Loucy (cell line): ENCODE measurements at regions not wholly inside any gene's neighbourhood (a gene's known extent, or its start where the extent isn't known, plus 50 kb on each side); places are given as distances from the start of the nearest gene placed in this dataset.

ENCODE experiments used
- H2AFZ ChIP-seq: fragments of 200-600 bp; sonication (generic); 2 replicates; pipeline ENCODE4 v1.6.0; 2016; ENCODE audit warnings: antibody characterized with exemption, mild to moderate bottlenecking, low read length, moderate library complexity
- H3F3A ChIP-seq: fragments of 200-600 bp; 2 replicates; pipeline ENCODE4 v1.6.0; 2016; ENCODE audit warnings: antibody characterized with exemption, low read depth, mild to moderate bottlenecking
- H3K27me3 ChIP-seq: fragments of 200-600 bp; sonication (generic); 2 replicates; pipeline ENCODE4 v1.6.1; 2014; ENCODE audit warnings: low read length, mild to moderate bottlenecking; ENCODE audit not compliant: insufficient read depth, poor library complexity, severe bottlenecking
- H3K36me3 ChIP-seq: fragments of 200-600 bp; sonication (generic); 2 replicates; pipeline ENCODE4 v1.6.1; 2016; ENCODE audit warnings: low read length; ENCODE audit not compliant: insufficient read depth
- H3K4me1 ChIP-seq: fragments of 200-600 bp; sonication (generic); 2 replicates; pipeline ENCODE4 v1.5.1; 2014; ENCODE audit warnings: low read length, mild to moderate bottlenecking; ENCODE audit not compliant: insufficient read depth, poor library complexity, severe bottlenecking
- H3K4me2 ChIP-seq: fragments of 200-600 bp; sonication (generic); 2 replicates; pipeline ENCODE4 v1.6.0; 2014; ENCODE audit warnings: antibody characterized with exemption, low read length, low read depth, mild to moderate bottlenecking; ENCODE audit not compliant: poor library complexity, severe bottlenecking
- H3K4me3 ChIP-seq: fragments of 200-600 bp; sonication (generic); 2 replicates; pipeline ENCODE4 v1.5.1; 2014; ENCODE audit warnings: low read length, mild to moderate bottlenecking, mixed read lengths; ENCODE audit not compliant: poor library complexity, severe bottlenecking
- H3K79me2 ChIP-seq: fragments of 200-600 bp; sonication (generic); 2 replicates; pipeline ENCODE4 v1.6.1; 2014; ENCODE audit warnings: low read length; ENCODE audit not compliant: insufficient read depth
- H3K9ac ChIP-seq: fragments of 200-600 bp; sonication (generic); 2 replicates; pipeline ENCODE4 v1.6.0; 2014; ENCODE audit warnings: mild to moderate bottlenecking, low read depth, low read length, moderate library complexity; ENCODE audit not compliant: poor library complexity, severe bottlenecking
- H3K9me2 ChIP-seq: fragments of 200-600 bp; sonication (generic); replicated peaks from 2 replicates; pipeline ENCODE4 v1.6.1; 2016; ENCODE audit warnings: low read depth, low read length, mixed read lengths
- H3K9me3 ChIP-seq: fragments of 200-600 bp; sonication (generic); 2 replicates; pipeline ENCODE4 v1.6.1; 2014; ENCODE audit warnings: mild to moderate bottlenecking, antibody characterized with exemption, low read length, low read depth; ENCODE audit not compliant: insufficient read depth
- H4K20me1 ChIP-seq: fragments of 200-600 bp; sonication (generic); 2 replicates; pipeline ENCODE4 v1.6.0; 2014; ENCODE audit warnings: antibody characterized with exemption, low read length, mild to moderate bottlenecking; ENCODE audit not compliant: insufficient read depth, poor library complexity, severe bottlenecking
- CTCF ChIP-seq: fragments of 200-600 bp; sonication (generic); conservative IDR thresholded peaks from 2 replicates; pipeline ENCODE4 v1.5.1; 2014; ENCODE audit warnings: mild to moderate bottlenecking, antibody characterized with exemption, low read length
- EZH2phosphoT487 ChIP-seq: fragments of 200-600 bp; IDR thresholded peaks from 2 replicates; pipeline ENCODE4 v1.6.1; 2018; ENCODE audit warnings: antibody characterized with exemption, mild to moderate bottlenecking, moderate library complexity, borderline replicate concordance

DNA sequence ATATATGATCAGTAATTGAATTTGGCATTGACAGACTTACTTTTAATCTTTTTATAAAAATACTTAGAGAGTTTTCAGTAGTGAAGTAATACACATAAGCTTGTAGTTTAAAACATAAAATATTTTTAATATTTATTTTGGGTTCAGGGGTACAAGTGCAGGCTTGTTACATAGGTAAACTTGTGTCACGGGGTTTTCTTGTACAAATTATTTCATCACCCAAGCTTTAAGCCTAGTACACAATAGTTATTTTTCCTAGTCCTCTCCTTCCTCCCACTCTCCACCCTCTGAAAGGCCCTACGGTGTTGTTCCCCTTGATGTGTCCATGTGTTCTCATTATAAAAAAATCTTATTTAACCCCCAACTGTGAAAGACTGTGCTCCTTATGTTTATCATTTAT is 1397.8 kb upstream of the RAG2 start:
- TF ChIP-seq EZH2phosphoT487 (no peak), CTCF (no peak)

DNA sequence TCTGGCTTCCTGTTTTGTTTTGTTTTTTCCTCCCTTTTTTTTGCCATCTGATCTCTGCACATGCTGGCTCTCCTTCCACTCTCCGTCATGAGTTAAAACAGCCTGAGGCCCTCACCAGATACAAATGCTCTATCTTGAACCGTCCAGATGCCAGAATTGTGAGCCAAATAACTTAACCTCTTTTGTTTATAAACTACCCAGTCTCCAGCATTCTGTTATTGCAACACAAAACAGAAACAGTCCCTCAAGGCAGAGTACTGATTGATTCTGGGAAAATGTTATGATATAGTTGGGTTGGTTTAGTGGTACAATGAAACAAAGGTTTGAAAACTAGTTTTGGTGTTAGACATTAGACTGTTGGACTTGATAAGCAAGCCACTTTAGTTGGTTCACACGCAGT is 1390.0 kb upstream of the RAG2 start:
- H3K4me3 ChIP-seq = no peak overlapping the region
- no peaks in the 10 kb centered on the region for H3K4me1 ChIP-seq
- H3K79me2 ChIP-seq = no peaks in the 10 kb centered on the region
- no peaks in the 10 kb centered on the region for H3K9me2 ChIP-seq
- no peak overlapping the region for H3K9ac ChIP-seq
- no peak overlapping the region for H3K4me2 ChIP-seq
- no peaks in the 10 kb centered on the region for H4K20me1 ChIP-seq
- H3F3A ChIP-seq = no peaks in the 10 kb centered on the region
- no peak overlapping the region for H2AFZ ChIP-seq
- H3K9me3 ChIP-seq = no peaks in the 10 kb centered on the region
- no peaks in the 10 kb centered on the region for H3K27me3 ChIP-seq
- no peak for TF ChIP-seq CTCF
- TF ChIP-seq EZH2phosphoT487 = no peak
- H3K36me3 ChIP-seq = no peaks in the 10 kb centered on the region

More for the DNA sequence above, 1397.8 kb upstream of the RAG2 start:
- no peaks in the 10 kb centered on the region for H3K36me3 ChIP-seq
- no peak overlapping the region for H3K4me2 ChIP-seq
- no peaks in the 10 kb centered on the region for H3K9me3 ChIP-seq
- no peaks in the 10 kb centered on the region for H3K4me1 ChIP-seq
- H3K79me2 ChIP-seq = no peaks in the 10 kb centered on the region
- no peaks in the 10 kb centered on the region for H3K9me2 ChIP-seq
- no peak overlapping the region for H2AFZ ChIP-seq
- H3K9ac ChIP-seq = no peak overlapping the region
- H3K27me3 ChIP-seq = no peaks in the 10 kb centered on the region
- H3F3A ChIP-seq = no peaks in the 10 kb centered on the region
- H3K4me3 ChIP-seq = no peak overlapping the region
- no peaks in the 10 kb centered on the region for H4K20me1 ChIP-seq

DNA sequence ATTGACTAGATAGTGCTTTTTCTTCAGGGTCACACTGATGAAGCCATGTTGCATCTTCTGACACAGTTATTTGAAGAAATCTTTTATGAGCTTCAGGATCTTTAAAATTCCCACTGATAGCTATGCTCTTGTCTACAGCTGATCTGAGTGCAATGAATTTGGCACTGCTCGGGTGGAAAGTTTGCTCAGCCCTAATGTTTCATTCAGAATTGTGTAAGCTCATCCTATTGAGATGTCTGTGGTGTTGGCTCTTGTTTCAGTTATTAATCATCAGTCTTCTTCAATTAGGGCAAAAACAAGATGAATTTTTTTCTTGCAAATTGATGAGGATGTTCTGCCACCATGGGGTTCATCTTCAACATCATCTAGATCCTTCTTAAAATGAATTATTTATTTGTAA is 1387.0 kb upstream of the RAG2 start:
- Histone ChIP-seq H4K20me1 (no peaks in the 10 kb centered on the region), H3K4me2 (no peak overlapping the region), H3F3A (no peaks in the 10 kb centered on the region), H3K4me3 (no peak overlapping the region), H3K36me3 (no peaks in the 10 kb centered on the region), H3K9ac (no peak overlapping the region), H3K27me3 (no peaks in the 10 kb centered on the region), H3K9me2 (no peaks in the 10 kb centered on the region), H2AFZ (no peak overlapping the region), H3K4me1 (no peaks in the 10 kb centered on the region), H3K79me2 (no peaks in the 10 kb centered on the region), H3K9me3 (no peaks in the 10 kb centered on the region)
- no peak for TF ChIP-seq EZH2phosphoT487
- no peak for TF ChIP-seq CTCF
